Neural cell (in vitro differentiated cells): ENCODE measurements at regions not wholly inside any gene's neighbourhood (a gene's known extent, or its start where the extent isn't known, plus 50 kb on each side); places are given as distances from the start of the nearest gene placed in this dataset.

Experiments used
- H2AFZ ChIP-seq: fragments of 200-600, 300-800 bp; sonication (generic), shearing (Covaris generic); 2 replicates; pipeline ENCODE4 v1.6.0; 2014; ENCODE audit warnings: low read depth, mild to moderate bottlenecking, antibody characterized with exemption, low read length, moderate library complexity
- H3F3A ChIP-seq: fragments of 200-600 bp; shearing (Covaris generic); 2 replicates; pipeline ENCODE4 v1.6.1; 2016; ENCODE audit warnings: mild to moderate bottlenecking, moderate library complexity, mixed read lengths, antibody characterized with exemption, low read length; ENCODE audit not compliant: insufficient read depth, poor library complexity, severe bottlenecking
- H3K27ac ChIP-seq: fragments of 200-600, 300-800 bp; sonication (generic), shearing (Covaris generic); 2 replicates; pipeline ENCODE4 v1.5.1; 2014; ENCODE audit warnings: mild to moderate bottlenecking, low read length, moderate library complexity
- H3K27me3 ChIP-seq: fragments of 300-800, 200-600 bp; sonication (generic), shearing (Covaris generic); 2 replicates; pipeline ENCODE4 v1.6.0; 2014; ENCODE audit warnings: mild to moderate bottlenecking, low read depth, low read length, moderate library complexity; ENCODE audit not compliant: insufficient read depth
- H3K36me3 ChIP-seq: fragments of 300-800, 200-600 bp; sonication (generic), shearing (Covaris generic); 2 replicates; pipeline ENCODE4 v1.5.1; 2014; ENCODE audit warnings: mild to moderate bottlenecking, antibody characterized with exemption, low read length, moderate library complexity; ENCODE audit not compliant: insufficient read depth
- H3K4me2 ChIP-seq: fragments of 300-800, 200-600 bp; sonication (generic), shearing (Covaris generic); 2 replicates; pipeline ENCODE4 v1.6.0; 2014; ENCODE audit warnings: mild to moderate bottlenecking, low read length
- H3K4me3 ChIP-seq: fragments of 300-800, 200-600 bp; sonication (generic), shearing (Covaris generic); 2 replicates; pipeline ENCODE4 v1.5.1; 2014; ENCODE audit warnings: mild to moderate bottlenecking, low read length, moderate library complexity
- H3K79me2 ChIP-seq: fragments of 200-600 bp; shearing (Covaris generic); replicated peaks from 2 replicates; pipeline ENCODE4 v1.6.0; 2014; ENCODE audit warnings: mild to moderate bottlenecking, low read length, moderate library complexity; ENCODE audit not compliant: insufficient read depth
- H3K9ac ChIP-seq: fragments of 300-800, 200-600 bp; sonication (generic), shearing (Covaris generic); 2 replicates; pipeline ENCODE4 v1.6.1; 2016; ENCODE audit warnings: mild to moderate bottlenecking, low read length, mixed read lengths
- H3K9me2 ChIP-seq: fragments of 200-600 bp; shearing (Covaris generic); 2 replicates; pipeline ENCODE4 v1.6.1; 2016; ENCODE audit warnings: mild to moderate bottlenecking, low read length, mixed read lengths; ENCODE audit not compliant: insufficient read depth
- H3K9me3 ChIP-seq: fragments of 200-600, 300-800 bp; sonication (generic), shearing (Covaris generic); 2 replicates; pipeline ENCODE4 v1.6.1; 2016; ENCODE audit warnings: mild to moderate bottlenecking, mixed run types, low read length, moderate library complexity, mixed read lengths
- H4K20me1 ChIP-seq: fragments of 200-600 bp; shearing (Covaris generic); 2 replicates; pipeline ENCODE4 v1.6.1; 2016; ENCODE audit warnings: mild to moderate bottlenecking, mixed run types; ENCODE audit not compliant: insufficient read depth
- CTCF ChIP-seq: fragments of 450-650 bp; IDR thresholded peaks from 2 replicates; pipeline ENCODE4 v1.5.1; 2014; ENCODE audit warnings: antibody characterized with exemption, mild to moderate bottlenecking, moderate library complexity; ENCODE audit not compliant: poor library complexity, severe bottlenecking
- EP300 ChIP-seq: fragments of 450-650 bp; conservative IDR thresholded peaks from 2 replicates; pipeline ENCODE4 v1.6.1; 2014; ENCODE audit warnings: antibody characterized with exemption, mild to moderate bottlenecking, moderate library complexity; ENCODE audit not compliant: poor library complexity, severe bottlenecking
- EZH2 ChIP-seq: fragments of 200-600, 300-800 bp; shearing (Covaris generic), sonication (generic); IDR thresholded peaks from 2 replicates; pipeline ENCODE4 v1.6.1; 2014; ENCODE audit warnings: antibody characterized with exemption, low read length, borderline replicate concordance, mild to moderate bottlenecking; ENCODE audit not compliant: insufficient read depth, poor library complexity, severe bottlenecking
- MXI1 ChIP-seq: fragments of 450-650 bp; conservative IDR thresholded peaks from 2 replicates; pipeline ENCODE4 v1.6.1; 2014; ENCODE audit warnings: antibody characterized with exemption, mild to moderate bottlenecking; ENCODE audit not compliant: poor library complexity, severe bottlenecking
- POLR2AphosphoS5 ChIP-seq: IDR thresholded peaks from 2 replicates; pipeline ENCODE4 v1.6.1; 2012
- RAD21 ChIP-seq: fragments of 450-650 bp; conservative IDR thresholded peaks from 2 replicates; pipeline ENCODE4 v1.6.1; 2014; ENCODE audit warnings: antibody characterized with exemption, mild to moderate bottlenecking, moderate library complexity
- SMC3 ChIP-seq: fragments of 450-650 bp; conservative IDR thresholded peaks from 2 replicates; pipeline ENCODE4 v1.6.1; 2014; ENCODE audit warnings: antibody characterized with exemption, mild to moderate bottlenecking, moderate library complexity; ENCODE audit not compliant: poor library complexity
- TAF1 ChIP-seq: IDR thresholded peaks from 2 replicates; pipeline ENCODE4 v1.6.1; 2012; ENCODE audit warnings: low read depth
- TF ChIP-seq, protein P1 (sequence below): IDR thresholded peaks from 2 replicates; pipeline ENCODE4 v1.6.1; 2012; ENCODE audit warnings: borderline replicate concordance

DNA sequence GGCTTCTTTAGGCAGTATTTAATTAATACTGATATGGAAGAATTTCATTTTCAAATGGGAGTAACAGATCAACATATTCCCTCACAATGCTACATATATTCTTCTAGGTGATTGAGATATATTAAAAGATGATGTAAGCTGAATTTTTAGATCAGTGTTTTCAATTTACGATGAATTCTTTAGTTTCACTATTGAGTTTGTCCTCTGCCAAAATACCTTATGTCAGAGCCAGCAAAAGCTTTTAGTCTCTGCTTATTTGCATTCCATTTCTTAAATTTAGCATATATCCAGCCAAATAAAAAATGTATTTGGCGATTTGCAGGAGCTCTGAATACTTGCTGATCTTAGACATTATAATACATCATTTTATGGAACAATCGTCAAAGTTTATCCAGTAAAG lies 144.3 kb downstream of the MOSPD2 start:
- no peaks in the 10 kb centered on the region for H3K36me3 ChIP-seq

DNA sequence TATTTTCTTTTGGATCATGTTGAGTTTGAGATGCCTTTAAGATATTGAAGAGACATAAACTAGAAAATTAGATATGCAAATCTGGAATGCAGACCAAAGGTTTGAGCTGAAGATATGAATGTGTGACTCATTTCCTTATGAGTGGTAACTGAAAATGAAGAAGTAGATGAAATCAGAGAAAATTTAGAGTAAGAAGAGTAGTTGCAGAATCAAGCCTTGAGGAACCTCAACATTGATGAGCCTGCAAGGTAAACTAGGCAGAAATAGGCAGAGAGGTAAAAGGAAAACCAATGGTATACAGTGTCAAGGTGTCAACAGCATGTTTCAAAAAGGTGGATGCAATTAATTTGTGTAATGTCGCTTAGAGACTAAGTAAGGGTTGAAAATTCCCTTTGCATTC lies 142.8 kb downstream of the MOSPD2 start:
- no peaks in the 10 kb centered on the region for H3K9me2 ChIP-seq
- no peaks in the 10 kb centered on the region for H4K20me1 ChIP-seq
- no peaks in the 10 kb centered on the region for H3K9me3 ChIP-seq
- no peak overlapping the region for H2AFZ ChIP-seq
- no peaks in the 10 kb centered on the region for H3K79me2 ChIP-seq
- H3K27me3 ChIP-seq: no peaks in the 10 kb centered on the region
- H3K4me2 ChIP-seq: no peak overlapping the region
- TF ChIP-seq EZH2 (no peak), RAD21 (no peak), SMC3 (no peak), MXI1 (no peak), CTCF (no peak), TAF1 (no peak), EP300 (no peak), POLR2AphosphoS5 (no peak)
- TF ChIP-seq, protein P1, sequence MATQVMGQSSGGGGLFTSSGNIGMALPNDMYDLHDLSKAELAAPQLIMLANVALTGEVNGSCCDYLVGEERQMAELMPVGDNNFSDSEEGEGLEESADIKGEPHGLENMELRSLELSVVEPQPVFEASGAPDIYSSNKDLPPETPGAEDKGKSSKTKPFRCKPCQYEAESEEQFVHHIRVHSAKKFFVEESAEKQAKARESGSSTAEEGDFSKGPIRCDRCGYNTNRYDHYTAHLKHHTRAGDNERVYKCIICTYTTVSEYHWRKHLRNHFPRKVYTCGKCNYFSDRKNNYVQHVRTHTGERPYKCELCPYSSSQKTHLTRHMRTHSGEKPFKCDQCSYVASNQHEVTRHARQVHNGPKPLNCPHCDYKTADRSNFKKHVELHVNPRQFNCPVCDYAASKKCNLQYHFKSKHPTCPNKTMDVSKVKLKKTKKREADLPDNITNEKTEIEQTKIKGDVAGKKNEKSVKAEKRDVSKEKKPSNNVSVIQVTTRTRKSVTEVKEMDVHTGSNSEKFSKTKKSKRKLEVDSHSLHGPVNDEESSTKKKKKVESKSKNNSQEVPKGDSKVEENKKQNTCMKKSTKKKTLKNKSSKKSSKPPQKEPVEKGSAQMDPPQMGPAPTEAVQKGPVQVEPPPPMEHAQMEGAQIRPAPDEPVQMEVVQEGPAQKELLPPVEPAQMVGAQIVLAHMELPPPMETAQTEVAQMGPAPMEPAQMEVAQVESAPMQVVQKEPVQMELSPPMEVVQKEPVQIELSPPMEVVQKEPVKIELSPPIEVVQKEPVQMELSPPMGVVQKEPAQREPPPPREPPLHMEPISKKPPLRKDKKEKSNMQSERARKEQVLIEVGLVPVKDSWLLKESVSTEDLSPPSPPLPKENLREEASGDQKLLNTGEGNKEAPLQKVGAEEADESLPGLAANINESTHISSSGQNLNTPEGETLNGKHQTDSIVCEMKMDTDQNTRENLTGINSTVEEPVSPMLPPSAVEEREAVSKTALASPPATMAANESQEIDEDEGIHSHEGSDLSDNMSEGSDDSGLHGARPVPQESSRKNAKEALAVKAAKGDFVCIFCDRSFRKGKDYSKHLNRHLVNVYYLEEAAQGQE: no peak
- no peak overlapping the region for H3K9ac ChIP-seq
- H3K27ac ChIP-seq: no peak overlapping the region
- H3K36me3 ChIP-seq: no peaks in the 10 kb centered on the region
- H3K4me3 ChIP-seq: no peak overlapping the region
- no peaks in the 10 kb centered on the region for H3F3A ChIP-seq

More for the DNA sequence above, 144.3 kb downstream of the MOSPD2 start:
- no peak overlapping the region for H3K4me3 ChIP-seq
- no peak for TF ChIP-seq TAF1
- TF ChIP-seq, protein P1: no peak
- TF ChIP-seq POLR2AphosphoS5: no peak
- no peak for TF ChIP-seq EZH2
- no peak for TF ChIP-seq RAD21
- no peak for TF ChIP-seq EP300
- no peak for TF ChIP-seq CTCF
- no peak for TF ChIP-seq MXI1
- TF ChIP-seq SMC3: no peak
- H4K20me1 ChIP-seq: no peaks in the 10 kb centered on the region
- H3F3A ChIP-seq: no peaks in the 10 kb centered on the region
- H3K9ac ChIP-seq: no peak overlapping the region
- no peak overlapping the region for H2AFZ ChIP-seq
- H3K9me2 ChIP-seq: no peaks in the 10 kb centered on the region
- no peak overlapping the region for H3K4me2 ChIP-seq
- no peak overlapping the region for H3K27ac ChIP-seq
- no peaks in the 10 kb centered on the region for H3K79me2 ChIP-seq
- no peaks in the 10 kb centered on the region for H3K9me3 ChIP-seq
- no peaks in the 10 kb centered on the region for H3K27me3 ChIP-seq
